ENCODE measurements at regions not wholly inside any gene's neighbourhood (a gene's known extent, or its start where the extent isn't known, plus 50 kb on each side); places are given as distances from the start of the nearest gene placed in this dataset.

- H2AFZ ChIP-seq (replicated peaks; ENCODE audit: low read length, poor library complexity) = no peak overlapping the region
- no peaks in the 10 kb centered on the region for H3K79me1 ChIP-seq (ENCODE audit: low read depth in 1 of 2, low read length in 2 of 2)
- intact Hi-C loops (cut with micrococcal nuclease) = no loop called here
- H2BK20ac ChIP-seq (ENCODE audit: low read depth, low read length) = no peak overlapping the region
- in situ Hi-C loops (cut with MboI; ENCODE audit: low sequenced_read_pairs) = no loop called here
- H3K9ac ChIP-seq (ENCODE audit: low read depth, low read length) = no peak overlapping the region
- H3K14ac ChIP-seq (replicated peaks; ENCODE audit: low read depth, low read length) = no peak overlapping the region
- H3K4ac ChIP-seq (ENCODE audit: low read depth, low read length) = no peak overlapping the region
- no peak overlapping the region for H4K91ac ChIP-seq (ENCODE audit: insufficient read depth, low read depth, low read length)
- no peak overlapping the region; a peak in 1 of 4 replicates for H4K8ac ChIP-seq (ENCODE audit: low read depth in 2 of 2, low read length in 2 of 2)
- POLR2A ChIA-PET (ENCODE audit: unreplicated experiment) = no interaction called here
- WGBS, 2 experiments (ENCODE audit: extremely low coverage in 2 of 2, insufficient read length in 1 of 2) = no CpG with 5 or more reads among the region's 4 CpGs
- no peaks in the 10 kb centered on the region for H4K20me1 ChIP-seq (ENCODE audit: insufficient read depth, low read length)
- no peak overlapping the region for H3K4me3 ChIP-seq (ENCODE audit: insufficient read depth, low read depth, low read length)
- no peak overlapping the region for H3K18ac ChIP-seq (ENCODE audit: low read depth, low read length)
- H3K9me3 ChIP-seq (ENCODE audit: control insufficient read depth, insufficient read depth, low read length) = no peaks in the 10 kb centered on the region
- no peak for TF ChIP-seq CEBPB (IDR thresholded peaks at IDR 0.05; ENCODE audit: low read depth, low read length)
- no peak for TF ChIP-seq CTCF (conservative IDR thresholded peaks at IDR 0.05; ENCODE audit: low read depth, low read length)
- no peak for TF ChIP-seq SMC3 (IDR thresholded peaks at IDR 0.05; ENCODE audit: low read depth, low read length)
- no peak for TF ChIP-seq POLR2A (IDR thresholded peaks at IDR 0.05; ENCODE audit: low read depth, low read length)
- no peak for TF ChIP-seq MAFK (IDR thresholded peaks at IDR 0.05; ENCODE audit: low read depth, low read length)
- TF ChIP-seq RCOR1 (IDR thresholded peaks at IDR 0.05; ENCODE audit: insufficient replicate concordance, low read length) = no peak
- TF ChIP-seq USF2 (IDR thresholded peaks at IDR 0.05; ENCODE audit: low read depth, low read length) = no peak
- TF ChIP-seq BHLHE40 (IDR thresholded peaks at IDR 0.05; ENCODE audit: low read depth, low read length) = no peak
- no peak for TF ChIP-seq FOS (IDR thresholded peaks at IDR 0.05; ENCODE audit: low read depth, low read length)
- no peaks in the 10 kb centered on the region for H3K9me1 ChIP-seq (ENCODE audit: insufficient read depth, low read length)
- dilution Hi-C loops (cut with HindIII; ENCODE audit: low sequenced_read_pairs, unreplicated experiment) = no loop called here
- ATAC-seq (ENCODE audit: low read depth) (no peak), DNase-seq (no peak)
- H2BK15ac ChIP-seq (ENCODE audit: low read depth, low read length) = no peak overlapping the region
- H3K4me1 ChIP-seq (ENCODE audit: control insufficient read depth, insufficient read depth, low read length) = no peaks in the 10 kb centered on the region
- no TSS peak for BruUV-seq (replicated peaks)
- CTCF ChIA-PET = interaction anchor here (1.3 kb wide), 1 partner anchor 297 kb away, joined by 3 read pairs; no protein-coding TSS in a partner anchor
- no peaks in the 10 kb centered on the region for H3K36me3 ChIP-seq (ENCODE audit: control insufficient read depth, insufficient read depth, low read length)
- H3K27me3 ChIP-seq (ENCODE audit: control insufficient read depth, insufficient read depth, low read length) = no peaks in the 10 kb centered on the region
- H2BK5ac ChIP-seq (ENCODE audit: low read depth, low read length, poor library complexity, severe bottlenecking) = no peak overlapping the region
- no peak overlapping the region for H3K4me2 ChIP-seq (ENCODE audit: low read depth, low read length)
- no peak overlapping the region for H2BK120ac ChIP-seq (ENCODE audit: low read depth, low read length)
- H2AK5ac ChIP-seq (ENCODE audit: low read depth, low read length) = no peak overlapping the region
- H3K56ac ChIP-seq (ENCODE audit: extremely low read depth, insufficient read depth, low read length) = no peak overlapping the region
- no peak overlapping the region for H3K27ac ChIP-seq (ENCODE audit: insufficient read depth, low read length)
- H3K23ac ChIP-seq (ENCODE audit: low read depth, low read length) = no peak overlapping the region
- H4K5ac ChIP-seq (ENCODE audit: low read depth, low read length) = no peak overlapping the region
- H2AK9ac ChIP-seq (replicated peaks; ENCODE audit: low read depth, low read length, poor library complexity) = no peak overlapping the region
Measured at GRCh38 chr4:81366779-81367178, 104.9 kb downstream of the RASGEF1B start.
